ENCODE measurements at regions not wholly inside any gene's neighbourhood (a gene's known extent, or its start where the extent isn't known, plus 50 kb on each side); places are given as distances from the start of the nearest gene placed in this dataset.

DNA sequence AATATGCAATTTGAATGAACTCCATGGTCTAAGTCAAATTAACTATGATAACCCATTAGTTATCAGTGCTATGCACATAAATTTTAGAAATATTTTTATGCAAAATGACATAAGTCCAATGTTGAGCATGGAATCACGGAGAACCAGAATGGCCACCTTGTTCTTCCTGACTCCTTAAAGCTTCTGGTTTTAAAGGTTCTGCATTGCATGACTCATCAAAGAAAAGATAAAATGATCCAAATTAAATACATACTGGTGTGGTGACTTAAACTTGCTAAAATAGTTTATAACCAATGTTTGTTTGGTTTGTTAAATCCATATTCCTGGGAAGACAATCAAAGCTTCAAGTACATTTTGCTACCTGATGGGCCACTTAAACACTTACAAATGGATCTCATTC lies 1146.9 kb upstream of the NRXN1 start:
- DNase-seq (ENCODE audit: low spot score in 2 of 2) (no peak), FAIRE-seq (no peak)

DNA sequence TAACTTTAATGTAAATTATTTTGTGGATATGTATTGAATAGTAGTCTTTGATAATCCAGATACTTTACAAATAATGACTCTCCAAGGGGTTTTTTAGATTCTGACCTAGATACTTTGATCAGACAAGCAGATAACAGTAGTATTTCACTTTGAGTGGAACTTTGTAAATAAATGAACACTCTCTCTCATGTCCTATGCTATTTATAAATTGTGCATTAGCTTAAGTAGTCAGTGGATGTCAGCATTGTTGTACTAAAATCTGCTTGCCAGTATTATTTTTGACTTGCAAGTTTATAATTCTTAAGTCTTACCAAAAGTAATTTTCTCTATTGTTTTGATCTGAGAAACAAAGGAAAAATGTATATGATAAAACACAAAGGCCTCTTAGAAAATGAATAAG lies 1113.1 kb upstream of the NRXN1 start:
- no peak for DNase-seq (ENCODE audit: low spot score in 2 of 2)
- no peak for FAIRE-seq

DNA sequence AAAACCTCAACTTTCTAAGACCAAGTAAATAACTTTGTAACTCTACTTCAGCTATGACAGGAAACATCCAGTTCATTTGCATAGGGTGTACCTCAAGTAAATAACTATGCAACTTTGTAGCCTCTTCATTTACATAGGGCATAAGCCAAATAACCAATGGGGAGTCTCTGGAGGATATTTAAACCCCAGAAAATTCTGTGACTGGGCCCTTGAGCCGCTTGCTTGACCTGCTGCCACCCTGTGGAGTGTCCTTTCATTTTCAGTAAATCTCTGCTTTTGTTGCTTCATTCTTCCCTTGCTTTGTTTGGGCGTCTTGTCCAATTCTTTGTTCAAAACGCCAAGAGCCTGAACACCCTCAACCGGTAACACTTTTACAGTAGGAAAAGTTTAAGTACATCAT lies 1112.7 kb upstream of the NRXN1 start:
- no peak for FAIRE-seq
- DNase-seq (ENCODE audit: low spot score in 2 of 2): no peak

DNA sequence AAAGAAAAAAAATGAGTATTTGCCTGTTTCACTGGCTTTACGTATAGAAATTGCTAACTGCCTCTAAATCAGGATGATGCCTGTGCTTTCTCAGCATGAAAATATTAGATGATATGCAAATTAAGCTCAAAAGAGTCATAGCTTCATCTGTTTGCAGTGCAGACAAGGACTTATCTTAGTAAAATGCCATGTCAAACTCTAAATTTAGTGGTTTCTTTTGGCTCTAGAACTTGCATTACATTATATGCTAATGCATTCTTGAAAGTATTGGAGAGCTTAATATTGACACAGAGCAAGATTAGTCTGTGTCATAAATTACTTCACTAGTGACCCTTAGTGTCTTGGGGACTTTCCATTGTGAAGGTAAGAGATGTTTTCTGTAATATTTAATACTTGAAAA lies 1109.1 kb upstream of the NRXN1 start:
- DNase-seq (ENCODE audit: low spot score in 2 of 2) (no peak), FAIRE-seq (no peak)

DNA sequence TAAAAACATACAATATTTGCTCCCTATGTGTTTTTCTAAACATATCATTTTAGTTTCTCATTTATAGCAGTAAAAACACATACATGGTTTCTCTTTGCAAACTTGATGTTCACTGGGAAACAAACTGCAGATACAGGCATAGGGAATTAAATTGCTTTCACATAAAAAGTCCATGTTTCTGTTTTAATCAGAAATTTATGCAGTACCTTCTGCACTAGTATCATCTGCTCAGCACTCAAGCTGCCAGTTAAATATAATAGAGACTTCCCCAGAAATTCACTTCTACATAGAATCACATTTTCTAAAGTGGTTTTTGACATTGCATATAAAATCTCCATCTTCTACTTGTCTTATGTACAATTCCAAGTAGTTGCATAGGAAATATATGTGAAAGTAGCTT lies 1107.3 kb upstream of the NRXN1 start:
- no peak for FAIRE-seq
- DNase-seq (ENCODE audit: low spot score in 2 of 2): no peak

DNA sequence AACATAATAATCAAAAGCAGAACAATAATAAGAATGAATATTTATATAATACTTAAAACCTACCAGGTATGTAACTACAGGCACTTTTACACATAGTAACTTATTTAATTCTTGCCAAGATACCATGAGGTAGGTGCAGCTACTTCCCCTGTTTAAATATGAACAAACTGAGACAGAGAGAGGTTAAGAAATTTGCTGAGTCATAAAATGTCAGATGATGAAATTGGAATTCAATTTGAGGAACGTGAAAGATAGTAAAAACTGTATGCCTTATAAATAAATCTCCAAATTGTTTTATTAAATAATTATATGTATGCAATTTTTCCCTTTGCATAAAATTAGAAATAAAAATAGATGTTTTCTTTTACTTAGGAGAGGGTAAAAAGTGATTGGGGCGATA lies 1103.3 kb upstream of the NRXN1 start:
- DNase-seq (ENCODE audit: low spot score in 2 of 2): no peak
- peak; percentile 3 for FAIRE-seq

DNA sequence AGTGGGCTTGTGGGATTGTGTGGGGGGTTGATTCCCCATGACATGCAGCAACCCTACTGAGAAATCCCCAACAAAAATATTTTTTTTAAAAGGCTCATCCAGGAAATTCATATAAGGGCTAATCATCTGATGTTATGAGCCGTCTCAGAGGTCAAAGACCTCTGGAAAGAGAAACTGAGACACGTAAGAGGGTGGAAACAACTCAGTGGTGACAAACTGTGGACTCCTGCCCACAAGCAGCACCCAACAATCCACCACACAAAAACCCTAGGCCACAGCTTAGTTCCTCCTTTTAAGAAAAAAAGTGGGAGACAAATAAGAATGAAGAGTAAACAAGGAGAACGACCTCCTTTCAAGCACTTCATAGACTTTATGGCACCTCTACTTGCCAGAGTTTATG lies 1096.1 kb upstream of the NRXN1 start:
- DNase-seq (ENCODE audit: low spot score in 2 of 2) (no peak), FAIRE-seq (no peak)

DNA sequence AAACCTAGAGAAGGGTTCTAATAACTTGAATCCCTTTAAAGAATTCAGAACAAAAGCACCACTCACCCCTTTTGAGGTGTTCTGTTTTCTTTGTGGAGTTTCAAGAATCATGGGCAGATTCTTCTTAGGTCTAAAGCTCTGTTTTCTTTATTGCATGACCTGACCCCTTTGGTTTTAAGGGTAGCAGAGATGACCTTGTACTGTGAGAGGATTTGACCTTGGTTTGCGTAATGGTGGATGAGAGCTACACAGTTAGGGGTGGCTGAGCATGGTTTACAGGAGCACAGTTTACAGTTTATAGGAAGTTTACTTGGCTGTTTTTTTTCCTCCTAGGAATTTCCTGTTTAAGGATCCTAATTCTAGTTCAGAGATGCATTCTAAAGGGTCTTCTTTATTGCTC lies 1095.6 kb upstream of the NRXN1 start:
- DNase-seq (ENCODE audit: low spot score in 2 of 2) (no peak), FAIRE-seq (no peak)

DNA sequence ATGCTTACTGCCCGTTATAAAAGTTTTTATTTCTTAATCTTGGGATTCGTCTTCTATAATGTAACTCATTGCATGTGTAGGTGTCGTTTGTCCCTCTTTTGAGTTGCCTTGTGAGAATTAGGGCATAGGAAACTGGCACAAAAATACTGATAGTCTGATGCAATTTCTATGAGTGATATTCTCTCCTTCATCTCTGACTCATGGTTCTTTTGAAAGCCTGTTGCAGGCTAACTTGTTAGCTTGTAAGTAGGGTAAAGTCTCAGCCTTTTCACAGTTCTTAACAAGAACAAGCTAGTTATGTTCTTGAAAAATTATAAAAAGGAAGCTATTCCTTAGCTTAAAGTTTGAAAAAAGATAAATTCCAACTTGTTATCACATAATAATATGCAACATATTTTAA lies 1085.4 kb upstream of the NRXN1 start:
- DNase-seq (ENCODE audit: low spot score in 2 of 2) (no peak), FAIRE-seq (no peak)

DNA sequence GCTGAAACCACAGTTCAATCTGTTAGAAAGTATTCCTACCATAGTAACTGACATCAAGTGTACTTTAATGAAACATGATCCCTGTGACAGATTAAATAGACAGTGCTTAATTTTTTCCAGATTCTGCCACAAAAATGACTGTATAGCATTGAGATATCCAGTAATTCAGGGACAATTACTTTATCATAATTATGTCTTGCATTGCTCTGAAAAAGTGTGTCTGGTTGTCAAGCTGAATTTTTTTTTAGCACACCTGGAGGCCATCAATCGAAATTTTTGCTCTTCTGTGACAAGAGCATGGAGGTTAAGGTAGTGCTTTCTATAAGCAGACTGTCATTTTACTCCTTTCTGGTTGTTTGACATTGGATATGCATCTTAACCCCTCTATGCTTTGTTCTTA lies 1083.8 kb upstream of the NRXN1 start:
- no peak for DNase-seq (ENCODE audit: low spot score in 2 of 2)
- FAIRE-seq: no peak

DNA sequence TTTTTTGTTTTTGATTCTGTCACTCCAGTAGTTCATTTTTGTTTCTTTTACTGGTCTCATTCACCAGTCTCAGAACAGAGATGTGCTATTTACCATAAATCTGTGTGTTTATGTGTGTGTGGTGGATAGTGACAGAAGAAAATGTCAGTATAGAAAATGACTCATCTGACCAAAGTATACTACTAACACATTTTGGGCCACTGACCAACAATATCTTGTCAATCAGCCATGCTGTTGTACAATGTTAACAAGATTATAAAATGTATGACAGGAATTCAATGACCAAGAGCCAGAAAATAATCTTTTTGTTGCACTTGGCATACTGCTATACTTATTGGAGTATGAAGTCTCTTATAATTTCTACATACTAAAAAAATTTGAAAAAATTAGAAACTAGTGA lies 1081.4 kb upstream of the NRXN1 start:
- FAIRE-seq (no peak), DNase-seq (ENCODE audit: low spot score in 2 of 2) (no peak)

DNA sequence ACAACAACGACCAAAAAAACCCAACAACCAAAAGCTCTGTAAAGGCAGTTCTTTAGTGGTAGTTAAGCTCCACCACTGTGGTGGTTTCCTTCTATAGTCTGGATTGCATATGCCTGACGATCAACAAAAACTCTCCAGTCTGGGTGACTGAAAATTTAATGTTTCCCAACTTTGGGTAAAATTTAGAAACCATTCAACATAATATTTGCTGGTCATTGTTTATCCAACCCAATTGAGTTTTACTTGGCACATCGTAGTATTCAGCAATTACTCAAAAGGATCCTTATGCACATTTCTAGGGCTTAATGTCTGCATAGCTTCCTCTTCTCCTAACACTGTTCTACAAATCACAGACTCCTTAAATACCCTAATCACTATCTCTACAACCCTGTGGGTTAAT lies 1080.2 kb upstream of the NRXN1 start:
- DNase-seq (ENCODE audit: low spot score in 2 of 2): no peak
- no peak for FAIRE-seq

DNA sequence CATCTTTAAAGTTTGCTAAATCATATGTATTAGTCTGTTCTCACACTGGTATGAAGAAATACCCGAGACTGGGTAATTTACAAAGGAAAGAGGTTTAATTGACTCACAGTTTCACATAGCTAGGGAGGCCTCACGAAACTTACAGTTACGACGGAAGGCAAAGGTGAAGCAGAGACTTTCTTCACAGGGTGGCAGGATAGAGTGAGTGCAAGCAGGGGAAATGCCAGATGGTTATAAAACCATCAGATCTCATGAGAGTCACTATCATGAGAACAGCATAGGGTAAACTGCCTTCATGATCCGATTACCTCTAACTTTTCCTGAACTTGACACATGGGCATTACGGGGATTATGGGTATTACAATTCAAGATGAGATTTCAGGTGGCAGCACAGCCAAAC lies 1075.2 kb upstream of the NRXN1 start:
- FAIRE-seq (no peak), DNase-seq (ENCODE audit: low spot score in 2 of 2) (no peak)

DNA sequence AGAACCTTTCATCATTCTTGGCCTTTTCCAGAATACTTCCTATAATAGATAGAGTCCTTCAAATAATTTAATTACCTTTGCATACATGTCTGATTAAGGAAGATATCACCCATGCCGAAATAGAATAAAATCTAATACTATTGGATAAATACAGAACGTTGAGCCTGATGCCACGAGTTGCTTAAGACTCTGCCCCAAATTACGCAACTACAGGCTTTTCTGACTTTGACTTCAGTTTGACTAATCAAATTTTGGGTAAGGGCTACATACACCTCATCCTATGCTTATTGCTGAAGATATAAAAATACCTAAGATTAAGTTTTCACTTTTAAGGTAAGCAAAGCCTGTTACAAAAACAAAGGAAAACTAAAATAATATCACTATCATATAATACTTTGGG lies 1065.1 kb upstream of the NRXN1 start:
- FAIRE-seq: no peak
- no peak for DNase-seq (ENCODE audit: low spot score in 2 of 2)

DNA sequence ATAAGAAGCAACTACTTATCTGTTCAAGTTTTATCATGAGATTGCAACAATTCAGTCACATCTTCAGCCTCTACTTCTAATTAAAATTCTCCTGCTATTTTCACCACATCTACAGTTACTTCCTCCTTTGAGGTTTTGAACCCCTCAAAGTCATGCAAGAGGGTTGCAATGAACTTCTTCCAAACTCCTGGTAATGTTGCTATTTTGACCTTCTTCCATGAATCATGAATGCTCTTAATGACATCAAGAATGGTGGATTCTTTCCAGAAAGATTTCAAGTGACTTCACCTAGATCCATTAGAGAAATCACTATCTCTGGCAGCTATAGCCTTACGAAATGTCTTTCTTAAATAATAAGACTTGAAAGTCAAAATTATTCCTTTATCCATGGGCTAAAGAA lies 1052.8 kb upstream of the NRXN1 start:
- no peak for FAIRE-seq

DNA sequence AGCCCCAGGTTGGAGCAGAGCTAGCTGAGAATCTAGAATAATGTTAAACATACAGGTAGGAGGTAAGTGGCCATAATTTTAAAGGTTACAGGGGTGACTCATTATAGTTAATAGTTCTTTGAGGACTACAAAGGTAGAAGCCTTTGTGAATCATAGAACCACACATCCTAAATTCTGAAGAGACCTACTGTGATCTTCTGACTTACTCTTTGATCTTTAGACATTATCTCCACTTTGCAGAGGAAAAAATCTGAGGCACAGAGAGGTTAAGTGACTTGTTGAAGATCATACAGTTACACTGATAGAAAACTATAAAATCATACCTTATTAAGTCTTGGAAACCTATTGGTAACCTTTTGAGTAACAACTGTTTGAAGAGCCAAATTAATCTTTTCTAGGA lies 1051.3 kb upstream of the NRXN1 start:
- FAIRE-seq: no peak
- no peak for DNase-seq (ENCODE audit: low spot score in 2 of 2)

More for the DNA sequence above, 1052.8 kb upstream of the NRXN1 start:
- no peak for DNase-seq (ENCODE audit: low spot score in 2 of 2)

DNA sequence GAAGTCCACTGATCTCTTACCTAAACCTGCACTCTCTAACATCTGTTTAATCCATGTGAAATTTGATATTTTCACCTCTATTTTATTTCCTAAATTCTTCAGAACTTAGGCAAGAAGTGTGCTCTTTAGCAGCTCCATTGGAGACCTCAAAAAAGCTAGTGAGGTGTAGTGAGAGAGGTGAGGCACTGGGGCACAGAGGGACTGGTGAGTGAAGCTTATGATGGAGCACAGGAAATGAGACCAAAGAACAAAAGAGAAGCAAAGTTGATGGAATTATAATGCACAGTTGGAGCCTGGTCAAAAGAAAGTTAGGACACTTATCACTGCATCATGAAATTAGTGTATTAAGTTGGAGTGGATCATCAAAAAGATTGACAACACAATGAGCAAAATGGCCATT lies 1050.7 kb upstream of the NRXN1 start:
- no peak for DNase-seq (ENCODE audit: low spot score in 2 of 2)
- FAIRE-seq: no peak

DNA sequence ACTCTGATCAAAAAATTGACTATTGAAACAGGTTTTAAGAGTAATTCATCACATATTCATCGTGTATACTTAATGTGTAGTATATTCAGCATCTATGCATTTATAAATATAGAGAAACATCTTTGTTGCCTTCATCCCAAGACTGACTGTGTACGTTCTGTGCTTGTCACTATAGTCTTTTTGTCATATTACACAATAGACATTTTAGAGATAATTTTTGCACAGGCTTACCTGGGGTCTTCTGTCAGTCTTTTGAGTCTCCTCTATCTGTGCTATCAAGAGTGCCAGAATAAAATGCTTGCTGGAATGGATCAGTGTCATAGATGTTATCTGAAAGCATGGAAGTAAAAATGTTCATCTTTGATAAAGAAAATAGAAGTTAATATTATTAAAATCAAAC lies 1047.7 kb upstream of the NRXN1 start:
- DNase-seq (ENCODE audit: low spot score in 2 of 2) (no peak), FAIRE-seq (no peak)

DNA sequence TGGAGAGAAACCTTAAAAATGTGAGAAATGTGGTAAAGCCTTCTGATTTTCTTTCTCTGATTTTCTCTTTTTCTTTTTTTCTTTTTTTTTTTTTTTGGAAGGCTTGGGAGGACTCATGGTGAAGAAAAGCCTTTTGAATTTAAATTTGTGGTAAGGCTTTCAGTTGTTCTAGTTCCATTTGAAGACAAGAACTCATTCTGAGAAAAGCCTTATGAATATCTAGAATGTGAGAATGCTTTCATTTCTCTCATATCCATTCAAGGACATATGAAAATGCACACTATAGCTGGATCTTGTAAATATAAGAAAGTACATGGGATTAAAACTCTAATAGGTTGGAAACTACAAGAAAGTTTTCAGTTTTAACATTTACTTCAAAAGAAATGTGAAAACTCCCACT lies 1045.2 kb upstream of the NRXN1 start:
- no peak for FAIRE-seq
- DNase-seq (ENCODE audit: low spot score in 2 of 2): no peak

DNA sequence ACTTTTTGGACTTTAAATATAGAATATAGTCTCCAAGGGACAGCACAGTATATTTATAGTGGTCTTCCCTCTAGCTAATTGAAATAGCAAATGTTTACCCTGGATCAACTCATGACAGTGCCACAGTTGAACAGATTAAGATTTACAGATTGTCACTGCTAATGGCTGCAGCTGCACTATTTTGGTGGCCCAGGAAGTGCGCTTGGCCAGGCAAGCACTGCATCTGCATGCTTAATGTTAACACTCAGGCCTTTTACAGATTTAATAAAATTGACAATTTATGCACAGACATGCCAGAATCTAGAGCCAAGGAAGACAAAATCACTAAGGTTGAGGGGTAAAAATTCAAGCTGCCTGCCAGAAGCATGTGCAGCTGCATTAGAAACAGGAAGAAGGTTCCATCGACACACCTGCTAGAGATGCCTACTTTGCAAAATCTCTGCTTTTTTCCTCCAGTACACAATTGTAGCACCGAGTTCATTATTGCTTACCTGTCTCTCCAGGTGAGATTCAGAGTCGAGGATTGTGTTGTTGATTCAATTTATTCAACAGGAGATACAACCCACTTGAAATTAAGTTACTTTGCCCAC lies 1042.3 kb upstream of the NRXN1 start:
- FAIRE-seq: no peak
- no peak for DNase-seq (ENCODE audit: low spot score in 2 of 2)

DNA sequence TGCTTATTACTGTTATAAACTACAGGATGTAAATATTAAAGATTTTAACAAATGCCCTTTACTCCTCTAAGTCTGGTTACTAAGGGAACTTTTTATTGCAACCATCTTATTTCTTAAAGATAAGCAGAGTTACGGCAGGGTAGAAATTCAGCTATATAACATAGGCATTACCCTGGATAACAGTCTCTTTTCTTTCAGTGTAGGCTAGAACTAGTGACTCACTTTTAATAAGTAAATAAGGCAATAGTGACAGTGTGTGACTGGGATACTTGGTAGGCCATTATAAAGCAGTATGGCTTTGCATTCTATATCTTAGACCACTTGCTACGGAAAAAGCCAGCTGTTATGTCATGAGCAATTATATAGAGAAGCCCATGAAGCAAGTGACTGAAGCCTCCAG lies 1041.0 kb upstream of the NRXN1 start:
- DNase-seq (ENCODE audit: low spot score in 2 of 2): no peak
- FAIRE-seq: no peak

DNA sequence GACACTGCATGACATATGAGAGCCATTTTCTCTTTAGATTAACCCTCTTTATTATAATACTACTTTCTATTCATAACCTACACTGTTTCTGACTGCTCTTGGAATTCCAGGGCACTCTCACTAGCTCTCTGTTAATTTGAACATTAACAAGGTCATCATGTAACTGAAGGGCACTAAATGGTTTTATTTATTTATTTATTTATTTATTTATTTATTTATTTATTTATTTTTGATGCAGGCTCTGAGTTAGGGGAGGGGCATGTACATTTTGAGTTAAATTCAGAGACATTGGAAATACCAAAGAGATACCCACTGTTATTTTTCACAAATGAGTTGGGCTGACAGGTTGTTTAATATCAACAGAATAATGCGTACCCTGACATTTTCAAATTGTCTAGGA lies 1038.7 kb upstream of the NRXN1 start:
- no peak for FAIRE-seq

DNA sequence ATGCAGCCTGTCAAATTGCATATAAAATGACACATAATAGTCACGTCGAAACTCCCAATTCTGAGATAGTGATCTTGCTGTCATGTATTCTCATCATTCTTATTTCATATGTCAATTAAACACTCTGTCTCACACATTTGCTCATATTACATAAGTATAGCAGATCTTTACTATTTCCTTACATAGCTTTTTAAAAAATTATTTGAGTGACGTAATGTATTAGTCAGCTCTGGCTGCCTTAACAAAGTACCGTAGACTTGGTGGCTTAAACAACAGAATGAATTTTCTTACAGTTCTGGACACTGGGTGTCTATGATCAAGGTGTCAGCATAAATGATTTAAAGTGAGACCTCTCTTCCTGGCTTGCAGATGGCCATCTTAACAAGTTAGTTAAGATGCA lies 1032.3 kb upstream of the NRXN1 start:
- FAIRE-seq: no peak
- DNase-seq (ENCODE audit: low spot score in 2 of 2): no peak

More for the DNA sequence above, 1038.7 kb upstream of the NRXN1 start:
- no peak for DNase-seq (ENCODE audit: low spot score in 2 of 2)
